HCT116 (cell line): ENCODE measurements at regions not wholly inside any gene's neighbourhood (a gene's known extent, or its start where the extent isn't known, plus 50 kb on each side); places are given as distances from the start of the nearest gene placed in this dataset.

Experiments
- EZH2 ChIP-seq: fragments of 200-600 bp; sonication (generic); IDR thresholded peaks from 2 replicates; pipeline ENCODE4 v1.6.1; 2017; ENCODE audit warnings: antibody characterized with exemption, mixed run types
- POLR2A ChIP-seq: IDR thresholded peaks from 2 replicates; pipeline ENCODE4 v1.7.0; 2011; ENCODE audit warnings: borderline replicate concordance; ENCODE audit not compliant: insufficient read depth, insufficient read length; ENCODE audit errors: extremely low read depth
- SIN3A ChIP-seq: IDR thresholded peaks from 2 replicates; pipeline ENCODE4 v1.6.1; 2012; ENCODE audit warnings: low read depth
- ZBTB33 ChIP-seq: IDR thresholded peaks from 2 replicates; pipeline ENCODE4 v1.6.1; 2011; ENCODE audit warnings: mild to moderate bottlenecking, low read length, moderate library complexity; ENCODE audit not compliant: insufficient replicate concordance; ENCODE audit errors: extremely low read depth
- ZNF274 ChIP-seq: fragments of 200-500 bp; sonication (Bioruptor generic); IDR thresholded peaks from 2 replicates; pipeline ENCODE4 v1.6.1; 2014; ENCODE audit warnings: mild to moderate bottlenecking, low read depth, low read length, inconsistent platforms
- TF ChIP-seq, protein P1 (sequence below), 3 experiments: fragments of 200-600 bp in 1 of 3; sonication (generic) in 1 of 3; IDR thresholded peaks in 2 of 3; conservative IDR thresholded peaks in 1 of 3; 2 replicates each; pipeline ENCODE4 v1.5.1; 2012 to 2017; ENCODE audit warnings: low read depth in 2 of 3, low read length in 2 of 3, antibody characterized with exemption in 1 of 3, borderline replicate concordance in 1 of 3, control low read depth in 1 of 3, mild to moderate bottlenecking in 1 of 3, mixed read lengths in 1 of 3, mixed run types in 1 of 3, moderate library complexity in 1 of 3; ENCODE audit not compliant: insufficient read depth in 1 of 3
- TF ChIP-seq, protein P2 (sequence below): IDR thresholded peaks from 2 replicates; pipeline ENCODE4 v1.6.1; 2012; ENCODE audit warnings: low read depth

DNA sequence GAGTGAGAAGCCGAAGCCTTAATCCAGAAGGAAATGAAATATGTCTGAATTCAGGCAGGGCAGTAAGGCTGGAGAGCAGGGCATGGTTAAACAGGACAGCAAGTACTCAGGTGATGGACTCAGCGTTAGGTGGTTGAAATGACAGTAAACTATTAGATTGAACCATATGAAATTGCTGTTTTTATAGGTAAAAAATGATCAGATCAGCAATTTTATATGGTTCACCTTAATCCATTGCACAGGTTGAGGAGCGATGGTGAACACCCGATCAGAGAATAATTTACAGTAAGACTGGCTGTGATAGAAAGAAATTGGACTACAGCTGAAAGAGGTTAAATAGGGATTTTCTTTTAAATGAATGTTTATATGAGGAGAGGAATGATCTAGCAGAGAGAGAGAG, 56.6 kb downstream of the TTC6 start:
- no peak for TF ChIP-seq ZNF274
- no peak for TF ChIP-seq POLR2A
- TF ChIP-seq, protein P1, sequence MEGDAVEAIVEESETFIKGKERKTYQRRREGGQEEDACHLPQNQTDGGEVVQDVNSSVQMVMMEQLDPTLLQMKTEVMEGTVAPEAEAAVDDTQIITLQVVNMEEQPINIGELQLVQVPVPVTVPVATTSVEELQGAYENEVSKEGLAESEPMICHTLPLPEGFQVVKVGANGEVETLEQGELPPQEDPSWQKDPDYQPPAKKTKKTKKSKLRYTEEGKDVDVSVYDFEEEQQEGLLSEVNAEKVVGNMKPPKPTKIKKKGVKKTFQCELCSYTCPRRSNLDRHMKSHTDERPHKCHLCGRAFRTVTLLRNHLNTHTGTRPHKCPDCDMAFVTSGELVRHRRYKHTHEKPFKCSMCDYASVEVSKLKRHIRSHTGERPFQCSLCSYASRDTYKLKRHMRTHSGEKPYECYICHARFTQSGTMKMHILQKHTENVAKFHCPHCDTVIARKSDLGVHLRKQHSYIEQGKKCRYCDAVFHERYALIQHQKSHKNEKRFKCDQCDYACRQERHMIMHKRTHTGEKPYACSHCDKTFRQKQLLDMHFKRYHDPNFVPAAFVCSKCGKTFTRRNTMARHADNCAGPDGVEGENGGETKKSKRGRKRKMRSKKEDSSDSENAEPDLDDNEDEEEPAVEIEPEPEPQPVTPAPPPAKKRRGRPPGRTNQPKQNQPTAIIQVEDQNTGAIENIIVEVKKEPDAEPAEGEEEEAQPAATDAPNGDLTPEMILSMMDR (IDR thresholded peaks at IDR 0.05 in 2 of 3, conservative IDR thresholded peaks at IDR 0.05 in 1 of 3; ENCODE audit: borderline replicate concordance in 1 of 3, insufficient read depth in 1 of 3, low read depth in 2 of 3, low read length in 2 of 3), result no peak
- no peak for TF ChIP-seq ZBTB33
- no peak for TF ChIP-seq EZH2
- TF ChIP-seq, protein P2, sequence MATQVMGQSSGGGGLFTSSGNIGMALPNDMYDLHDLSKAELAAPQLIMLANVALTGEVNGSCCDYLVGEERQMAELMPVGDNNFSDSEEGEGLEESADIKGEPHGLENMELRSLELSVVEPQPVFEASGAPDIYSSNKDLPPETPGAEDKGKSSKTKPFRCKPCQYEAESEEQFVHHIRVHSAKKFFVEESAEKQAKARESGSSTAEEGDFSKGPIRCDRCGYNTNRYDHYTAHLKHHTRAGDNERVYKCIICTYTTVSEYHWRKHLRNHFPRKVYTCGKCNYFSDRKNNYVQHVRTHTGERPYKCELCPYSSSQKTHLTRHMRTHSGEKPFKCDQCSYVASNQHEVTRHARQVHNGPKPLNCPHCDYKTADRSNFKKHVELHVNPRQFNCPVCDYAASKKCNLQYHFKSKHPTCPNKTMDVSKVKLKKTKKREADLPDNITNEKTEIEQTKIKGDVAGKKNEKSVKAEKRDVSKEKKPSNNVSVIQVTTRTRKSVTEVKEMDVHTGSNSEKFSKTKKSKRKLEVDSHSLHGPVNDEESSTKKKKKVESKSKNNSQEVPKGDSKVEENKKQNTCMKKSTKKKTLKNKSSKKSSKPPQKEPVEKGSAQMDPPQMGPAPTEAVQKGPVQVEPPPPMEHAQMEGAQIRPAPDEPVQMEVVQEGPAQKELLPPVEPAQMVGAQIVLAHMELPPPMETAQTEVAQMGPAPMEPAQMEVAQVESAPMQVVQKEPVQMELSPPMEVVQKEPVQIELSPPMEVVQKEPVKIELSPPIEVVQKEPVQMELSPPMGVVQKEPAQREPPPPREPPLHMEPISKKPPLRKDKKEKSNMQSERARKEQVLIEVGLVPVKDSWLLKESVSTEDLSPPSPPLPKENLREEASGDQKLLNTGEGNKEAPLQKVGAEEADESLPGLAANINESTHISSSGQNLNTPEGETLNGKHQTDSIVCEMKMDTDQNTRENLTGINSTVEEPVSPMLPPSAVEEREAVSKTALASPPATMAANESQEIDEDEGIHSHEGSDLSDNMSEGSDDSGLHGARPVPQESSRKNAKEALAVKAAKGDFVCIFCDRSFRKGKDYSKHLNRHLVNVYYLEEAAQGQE, result no peak
- TF ChIP-seq SIN3A, result no peak
